Stimulated activated CD8-positive, alpha-beta memory T cell treated with anti-CD3 and anti-CD28 coated beads, Interleukin-7, amount 100 ng/mL, for 24 hours (primary cell): ENCODE measurements at regions not wholly inside any gene's neighbourhood (a gene's known extent, or its start where the extent isn't known, plus 50 kb on each side); places are given as distances from the start of the nearest gene placed in this dataset.
"Not testable (repeated sequence)": the region's sequence is repeated elsewhere in the genome, so short reads cannot be mapped to it uniquely, and the experiment has no call there.

Source experiments
- DNase-seq: peaks from one replicate; pipeline ENCODE4 v3.0.0-alpha.2; 2020; ENCODE audit warnings: low read depth

- DNase-seq = no peak
Measured at GRCh38 chr5:39544941-39545340, 120.2 kb upstream of the DAB2 start.

- DNase-seq = no peak
Measured at GRCh38 chr5:39543335-39543734, 118.6 kb upstream of the DAB2 start.

- no peak for DNase-seq
Measured at GRCh38 chr5:39542511-39543285, 117.9 kb upstream of the DAB2 start.

GRCh38 chr5:39541920-39542319, 117.1 kb upstream of the DAB2 start:
- DNase-seq = no peak

- no peak for DNase-seq
Measured at GRCh38 chr5:39539470-39539869, 114.7 kb upstream of the DAB2 start.

GRCh38 chr5:39534690-39535089, 109.9 kb upstream of the DAB2 start:
- DNase-seq = no peak

GRCh38 chr5:39533749-39534148, 109.0 kb upstream of the DAB2 start:
- DNase-seq = no peak

GRCh38 chr5:39532511-39532910, 107.7 kb upstream of the DAB2 start:
- DNase-seq = no peak

- DNase-seq = no peak
Measured at GRCh38 chr5:39531306-39531705, 106.5 kb upstream of the DAB2 start.

GRCh38 chr5:39526914-39527477, 102.2 kb upstream of the DAB2 start:
- DNase-seq = no peak

- not testable (repeated sequence) for DNase-seq
Measured at GRCh38 chr5:39525781-39526180, 101.0 kb upstream of the DAB2 start.

GRCh38 chr5:39525271-39525670, 100.5 kb upstream of the DAB2 start:
- no peak for DNase-seq

GRCh38 chr5:39523821-39524220, 99.0 kb upstream of the DAB2 start:
- DNase-seq = no peak

- DNase-seq = no peak
Measured at GRCh38 chr5:39521940-39522590, 97.3 kb upstream of the DAB2 start.

GRCh38 chr5:39521098-39521860, 96.5 kb upstream of the DAB2 start:
- DNase-seq = no peak

GRCh38 chr5:39520232-39520572, 95.4 kb upstream of the DAB2 start:
- no peak for DNase-seq

GRCh38 chr5:39519566-39520231, 94.9 kb upstream of the DAB2 start:
- no peak for DNase-seq

GRCh38 chr5:39519079-39519478, 94.3 kb upstream of the DAB2 start:
- no peak for DNase-seq

- no peak for DNase-seq
Measured at GRCh38 chr5:39518516-39518915, 93.7 kb upstream of the DAB2 start.

GRCh38 chr5:39517800-39518199, 93.0 kb upstream of the DAB2 start:
- no peak for DNase-seq

GRCh38 chr5:39515881-39516280, 91.1 kb upstream of the DAB2 start:
- no peak for DNase-seq

GRCh38 chr5:39513236-39513635, 88.5 kb upstream of the DAB2 start:
- no peak for DNase-seq
